Vagina (tissue), 2 donors: ENCODE measurements at regions not wholly inside any gene's neighbourhood (a gene's known extent, or its start where the extent isn't known, plus 50 kb on each side); places are given as distances from the start of the nearest gene placed in this dataset.

ENCODE experiments used
- POLR2A ChIP-seq, 2 donors: fragments of 450-650 bp; IDR thresholded peaks; one replicate each; pipeline ENCODE4 v1.6.1; 2017; ENCODE audit warnings: antibody characterized with exemption in 2 of 2, mild to moderate bottlenecking in 2 of 2, moderate library complexity in 2 of 2
- POLR2AphosphoS5 ChIP-seq, 2 donors: sonication (generic); formaldehyde crosslinking; IDR thresholded peaks; one replicate each; pipeline ENCODE4 v1.9.0; 2017; ENCODE audit warnings: antibody characterized with exemption in 2 of 2, mild to moderate bottlenecking in 2 of 2, low read depth in 1 of 2; ENCODE audit not compliant: insufficient read depth in 1 of 2
- TF ChIP-seq, protein P1 (sequence below), 3 experiments: fragments of 450-650 bp in 2 of 3; fragments of 200-600 bp in 1 of 3; sonication (generic) in 1 of 3; IDR thresholded peaks; one replicate each; pipeline ENCODE4 v1.5.1; 2017 to 2019; ENCODE audit warnings: antibody characterized with exemption in 3 of 3, mild to moderate bottlenecking in 2 of 3, moderate library complexity in 2 of 3

DNA sequence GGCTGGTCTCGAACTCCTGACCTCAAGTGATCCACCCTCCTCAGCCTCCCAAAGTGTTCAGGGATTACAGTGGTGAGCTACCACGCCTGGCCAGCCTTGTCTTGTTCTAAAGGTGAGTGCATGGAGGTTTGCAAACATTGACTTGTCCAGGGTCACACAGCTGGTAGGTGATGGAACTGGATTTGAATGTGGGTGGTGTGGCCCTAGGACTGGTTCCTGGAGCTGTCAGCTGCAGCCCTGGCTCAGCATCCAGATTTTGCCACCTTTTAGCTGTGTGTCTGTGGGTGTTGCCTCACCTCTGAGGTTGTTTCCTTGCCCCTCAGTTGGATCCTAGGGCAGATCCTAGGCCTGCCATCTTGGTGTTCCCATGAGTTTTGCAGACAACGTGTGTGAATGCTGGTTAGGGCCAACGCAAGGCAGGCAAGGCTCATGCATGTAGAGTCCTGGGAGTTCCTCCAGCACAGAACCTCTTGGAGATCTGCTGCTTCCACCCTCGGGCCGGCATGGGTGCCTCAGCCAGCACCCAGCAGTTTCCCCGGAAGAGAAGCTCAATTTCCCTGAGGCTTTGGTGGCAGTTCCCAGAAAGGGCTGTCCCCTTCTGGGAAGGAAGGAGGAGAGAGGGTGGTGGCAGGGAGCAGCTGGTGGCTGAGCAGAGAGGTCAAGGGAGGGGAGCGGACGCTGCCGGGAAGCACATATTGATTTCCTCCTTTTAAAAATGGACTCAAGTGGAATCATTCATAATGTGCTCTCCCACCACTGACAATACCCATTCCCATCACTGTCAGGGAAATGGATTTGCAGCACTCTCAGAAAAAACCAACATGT, 127.6 kb upstream of the HS6ST1 start:
- TF ChIP-seq, protein P1, sequence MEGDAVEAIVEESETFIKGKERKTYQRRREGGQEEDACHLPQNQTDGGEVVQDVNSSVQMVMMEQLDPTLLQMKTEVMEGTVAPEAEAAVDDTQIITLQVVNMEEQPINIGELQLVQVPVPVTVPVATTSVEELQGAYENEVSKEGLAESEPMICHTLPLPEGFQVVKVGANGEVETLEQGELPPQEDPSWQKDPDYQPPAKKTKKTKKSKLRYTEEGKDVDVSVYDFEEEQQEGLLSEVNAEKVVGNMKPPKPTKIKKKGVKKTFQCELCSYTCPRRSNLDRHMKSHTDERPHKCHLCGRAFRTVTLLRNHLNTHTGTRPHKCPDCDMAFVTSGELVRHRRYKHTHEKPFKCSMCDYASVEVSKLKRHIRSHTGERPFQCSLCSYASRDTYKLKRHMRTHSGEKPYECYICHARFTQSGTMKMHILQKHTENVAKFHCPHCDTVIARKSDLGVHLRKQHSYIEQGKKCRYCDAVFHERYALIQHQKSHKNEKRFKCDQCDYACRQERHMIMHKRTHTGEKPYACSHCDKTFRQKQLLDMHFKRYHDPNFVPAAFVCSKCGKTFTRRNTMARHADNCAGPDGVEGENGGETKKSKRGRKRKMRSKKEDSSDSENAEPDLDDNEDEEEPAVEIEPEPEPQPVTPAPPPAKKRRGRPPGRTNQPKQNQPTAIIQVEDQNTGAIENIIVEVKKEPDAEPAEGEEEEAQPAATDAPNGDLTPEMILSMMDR (IDR thresholded peaks at IDR 0.05): no peak
- TF ChIP-seq POLR2A (IDR thresholded peaks at IDR 0.05): no peak
- TF ChIP-seq POLR2AphosphoS5 (IDR thresholded peaks at IDR 0.05; ENCODE audit: insufficient read depth in 1 of 2, low read depth in 1 of 2): no peak
